Left kidney (tissue), 1 donor: ENCODE measurements at regions not wholly inside any gene's neighbourhood (a gene's known extent, or its start where the extent isn't known, plus 50 kb on each side); places are given as distances from the start of the nearest gene placed in this dataset.
"Not testable (repeated sequence)": the region's sequence is repeated elsewhere in the genome, so short reads cannot be mapped to it uniquely, and the experiment has no call there.

Experiments used
- DNase-seq: peaks from one replicate; pipeline ENCODE4 v3.0.0-alpha.2; 2013

GRCh38 chr14:96686126-96686525 lies 111.1 kb upstream of the VRK1 start:
- no peak for DNase-seq

GRCh38 chr14:96688629-96689028 lies 108.6 kb upstream of the VRK1 start:
- DNase-seq = no peak

GRCh38 chr14:96690713-96691383 lies 106.3 kb upstream of the VRK1 start:
- DNase-seq = no peak

GRCh38 chr14:96693252-96693820 lies 103.8 kb upstream of the VRK1 start:
- DNase-seq = no peak

GRCh38 chr14:96693987-96694386 lies 103.2 kb upstream of the VRK1 start:
- DNase-seq = no peak

GRCh38 chr14:96698960-96699539 lies 98.1 kb upstream of the VRK1 start:
- no peak for DNase-seq

- no peak for DNase-seq
These were observed 97.5 kb upstream of the VRK1 start for GRCh38 chr14:96699666-96700065.

GRCh38 chr14:96702831-96703230 lies 94.4 kb upstream of the VRK1 start:
- DNase-seq = no peak

GRCh38 chr14:96705422-96706092 lies 91.6 kb upstream of the VRK1 start:
- DNase-seq = no peak

- no peak for DNase-seq
These were observed 90.3 kb upstream of the VRK1 start for GRCh38 chr14:96706893-96707292.

- DNase-seq = no peak
These were observed 87.0 kb upstream of the VRK1 start for GRCh38 chr14:96710060-96710666.

- DNase-seq = no peak
These were observed 85.5 kb upstream of the VRK1 start for GRCh38 chr14:96711559-96712267.

- no peak for DNase-seq
These were observed 83.8 kb upstream of the VRK1 start for GRCh38 chr14:96713426-96713825.

- not testable (repeated sequence) for DNase-seq
These were observed 82.6 kb upstream of the VRK1 start for GRCh38 chr14:96714537-96714936.

GRCh38 chr14:96717116-96717515 lies 80.1 kb upstream of the VRK1 start:
- no peak for DNase-seq

- DNase-seq = no peak
These were observed 78.8 kb upstream of the VRK1 start for GRCh38 chr14:96718407-96718806.

GRCh38 chr14:96720702-96721101 lies 76.5 kb upstream of the VRK1 start:
- DNase-seq = not testable (repeated sequence)

- peak; percentile 69 for DNase-seq
These were observed 74.4 kb upstream of the VRK1 start for GRCh38 chr14:96722736-96723135.

GRCh38 chr14:96723946-96724345 lies 73.2 kb upstream of the VRK1 start:
- DNase-seq = no peak

GRCh38 chr14:96725232-96725631 lies 72.0 kb upstream of the VRK1 start:
- DNase-seq = no peak

- DNase-seq = no peak
These were observed 70.1 kb upstream of the VRK1 start for GRCh38 chr14:96727073-96727472.

- DNase-seq = peak; percentile 38
These were observed 69.7 kb upstream of the VRK1 start for GRCh38 chr14:96727491-96727890.
